IMR-90 (cell line): ENCODE measurements at regions not wholly inside any gene's neighbourhood (a gene's known extent, or its start where the extent isn't known, plus 50 kb on each side); places are given as distances from the start of the nearest gene placed in this dataset.

ENCODE experiments used
- ATAC-seq: fragments of 200-7000 bp; cut with Tn5 transposase; 2 replicates; pipeline ENCODE4 v1.9.1; 2020; ENCODE audit warnings: low read depth, mild to moderate bottlenecking, moderate library complexity
- BruUV-seq: library from RNA; stranded (reverse); fragments of 400-500 nt; replicated peaks from 2 replicates; lab custom pipeline; 2021; lab: Mats Ljungman, UMichigan
- CTCF ChIA-PET: fragments of 300-600 bp; formaldehyde crosslinking; extraction: SDS; loops from one replicate; lab custom pipeline; 2021; ENCODE audit warnings: antibody characterized with exemption; lab: Yijun Ruan, JAX
- POLR2A ChIA-PET: fragments of 300-600 bp; sonication (Branson Sonifier 250); formaldehyde crosslinking; loops from one replicate; lab custom pipeline; 2022; ENCODE audit warnings: antibody characterized with exemption; ENCODE audit not compliant: unreplicated experiment; lab: Charles Lee
- DNase-seq: peaks from one replicate; pipeline ENCODE4 v3.0.0; 2013
- H2AFZ ChIP-seq: replicated peaks from 2 replicates; pipeline ENCODE3; 2013; ENCODE audit warnings: low read length, mild to moderate bottlenecking; ENCODE audit not compliant: poor library complexity
- H2AK5ac ChIP-seq: 2 replicates; pipeline ENCODE4 v1.6.1; 2013; ENCODE audit warnings: low read depth, low read length, inconsistent platforms
- H2AK9ac ChIP-seq: replicated peaks from 2 replicates; pipeline ENCODE3; 2013; ENCODE audit warnings: mild to moderate bottlenecking, low read depth, low read length, moderate library complexity; ENCODE audit not compliant: poor library complexity
- H2BK120ac ChIP-seq: 2 replicates; pipeline ENCODE4 v1.6.1; 2013; ENCODE audit warnings: low read depth, low read length, inconsistent platforms
- H2BK15ac ChIP-seq: 3 replicates; pipeline ENCODE4 v1.6.1; 2013; ENCODE audit warnings: low read depth, low read length, inconsistent platforms
- H2BK20ac ChIP-seq: 2 replicates; pipeline ENCODE4 v1.6.1; 2013; ENCODE audit warnings: low read depth, mild to moderate bottlenecking, inconsistent platforms, low read length, moderate library complexity
- H2BK5ac ChIP-seq: 2 replicates; pipeline ENCODE4 v1.6.1; 2013; ENCODE audit warnings: mild to moderate bottlenecking, low read depth, low read length, inconsistent platforms; ENCODE audit not compliant: poor library complexity, severe bottlenecking
- H3K14ac ChIP-seq: replicated peaks from 2 replicates; pipeline ENCODE4 v1.6.1; 2013; ENCODE audit warnings: low read depth, low read length, inconsistent platforms
- H3K18ac ChIP-seq: 2 replicates; pipeline ENCODE4 v1.6.1; 2013; ENCODE audit warnings: low read depth, low read length, control low read depth
- H3K23ac ChIP-seq: 2 replicates; pipeline ENCODE4 v1.6.1; 2013; ENCODE audit warnings: low read depth, low read length, inconsistent platforms
- H3K27ac ChIP-seq: 2 replicates; pipeline ENCODE4 v1.5.1; 2013; ENCODE audit warnings: mild to moderate bottlenecking, control low read depth, low read length; ENCODE audit not compliant: insufficient read depth
- H3K27me3 ChIP-seq: 2 replicates; pipeline ENCODE4 v1.6.1; 2013; ENCODE audit warnings: low read length; ENCODE audit not compliant: control insufficient read depth, insufficient read depth
- H3K36me3 ChIP-seq: 2 replicates; pipeline ENCODE4 v1.6.1; 2013; ENCODE audit warnings: low read length, mixed read lengths; ENCODE audit not compliant: control insufficient read depth, insufficient read depth
- H3K4ac ChIP-seq: 2 replicates; pipeline ENCODE4 v1.6.1; 2013; ENCODE audit warnings: low read depth, low read length, inconsistent platforms
- H3K4me1 ChIP-seq: 2 replicates; pipeline ENCODE4 v1.6.1; 2013; ENCODE audit warnings: low read length, mixed read lengths; ENCODE audit not compliant: control insufficient read depth, insufficient read depth
- H3K4me2 ChIP-seq: 2 replicates; pipeline ENCODE4 v1.6.1; 2013; ENCODE audit warnings: low read depth, mild to moderate bottlenecking, control low read depth, low read length, moderate library complexity
- H3K4me3 ChIP-seq: 2 replicates; pipeline ENCODE4 v1.5.1; 2013; ENCODE audit warnings: low read depth, mild to moderate bottlenecking, control low read depth, low read length, moderate library complexity; ENCODE audit not compliant: insufficient read depth
- H3K56ac ChIP-seq: 2 replicates; pipeline ENCODE4 v1.6.1; 2013; ENCODE audit warnings: low read length, inconsistent platforms; ENCODE audit not compliant: insufficient read depth; ENCODE audit errors: extremely low read depth
- H3K79me1 ChIP-seq, 2 experiments: 2 replicates each; pipeline ENCODE4 v1.6.1; 2013; ENCODE audit warnings: low read length in 2 of 2, inconsistent platforms in 1 of 2, low read depth in 1 of 2
- H3K9ac ChIP-seq: 2 replicates; pipeline ENCODE4 v1.6.1; 2013; ENCODE audit warnings: low read depth, low read length, control low read depth
- H3K9me1 ChIP-seq: 2 replicates; pipeline ENCODE4 v1.6.1; 2013; ENCODE audit warnings: low read length, inconsistent platforms; ENCODE audit not compliant: insufficient read depth
- H3K9me3 ChIP-seq: 2 replicates; pipeline ENCODE4 v1.6.1; 2013; ENCODE audit warnings: low read length; ENCODE audit not compliant: control insufficient read depth, insufficient read depth
- H4K20me1 ChIP-seq: 2 replicates; pipeline ENCODE4 v1.6.1; 2013; ENCODE audit warnings: low read length, inconsistent platforms; ENCODE audit not compliant: insufficient read depth
- H4K5ac ChIP-seq: 2 replicates; pipeline ENCODE4 v1.6.1; 2013; ENCODE audit warnings: mild to moderate bottlenecking, low read depth, low read length, control low read depth
- H4K8ac ChIP-seq, 2 experiments: 2 replicates each; pipeline ENCODE4 v1.6.1; 2013; ENCODE audit warnings: low read depth in 2 of 2, low read length in 2 of 2, control low read depth in 1 of 2, inconsistent platforms in 1 of 2
- H4K91ac ChIP-seq: 2 replicates; pipeline ENCODE4 v1.6.1; 2013; ENCODE audit warnings: low read depth, low read length, inconsistent platforms; ENCODE audit not compliant: insufficient read depth
- BHLHE40 ChIP-seq: fragments of 150-350 bp; IDR thresholded peaks from 2 replicates; pipeline ENCODE4 v1.6.1; 2016; ENCODE audit warnings: mild to moderate bottlenecking, low read depth, low read length
- CEBPB ChIP-seq: IDR thresholded peaks from 2 replicates; pipeline ENCODE4 v1.6.1; 2012; ENCODE audit warnings: low read depth, low read length, improper control_type of control experiment
- CHD1 ChIP-seq: IDR thresholded peaks from 2 replicates; pipeline ENCODE4 v1.6.1; 2012; ENCODE audit warnings: low read depth, low read length, improper control_type of control experiment
- CTCF ChIP-seq: conservative IDR thresholded peaks from 2 replicates; pipeline ENCODE4 v1.5.1; 2012; ENCODE audit warnings: mild to moderate bottlenecking, low read depth, low read length, improper control_type of control experiment
- ELK1 ChIP-seq: fragments of 150-350 bp; IDR thresholded peaks from 2 replicates; pipeline ENCODE4 v1.6.1; 2016; ENCODE audit warnings: low read depth, mild to moderate bottlenecking, low read length, moderate library complexity, borderline replicate concordance
- MAFK ChIP-seq: IDR thresholded peaks from 2 replicates; pipeline ENCODE4 v1.6.1; 2012; ENCODE audit warnings: low read depth, low read length, improper control_type of control experiment
- MAZ ChIP-seq: IDR thresholded peaks from 2 replicates; pipeline ENCODE4 v1.6.1; 2012; ENCODE audit warnings: low read depth, mild to moderate bottlenecking, low read length, improper control_type of control experiment, moderate library complexity, borderline replicate concordance
- MXI1 ChIP-seq: IDR thresholded peaks from 2 replicates; pipeline ENCODE4 v1.6.1; 2012; ENCODE audit warnings: low read depth, mild to moderate bottlenecking, low read length, moderate library complexity, borderline replicate concordance
- NFE2L2 ChIP-seq: fragments of 150-350 bp; IDR thresholded peaks from 2 replicates; pipeline ENCODE4 v1.6.1; 2016; ENCODE audit warnings: low read depth, mild to moderate bottlenecking, low read length
- POLR2A ChIP-seq: IDR thresholded peaks from 2 replicates; pipeline ENCODE4 v1.6.1; 2012; ENCODE audit warnings: mild to moderate bottlenecking, low read depth, low read length
- RAD21 ChIP-seq: IDR thresholded peaks from 2 replicates; pipeline ENCODE4 v1.6.1; 2012; ENCODE audit warnings: low read length, improper control_type of control experiment
- RCOR1 ChIP-seq: IDR thresholded peaks from 2 replicates; pipeline ENCODE4 v1.6.1; 2012; ENCODE audit warnings: mild to moderate bottlenecking, low read length, improper control_type of control experiment; ENCODE audit not compliant: insufficient replicate concordance
- RFX5 ChIP-seq: IDR thresholded peaks from 2 replicates; pipeline ENCODE4 v1.8.0; 2012; ENCODE audit warnings: low read depth, mild to moderate bottlenecking, low read length, moderate library complexity
- WGBS, 2 experiments: methylation state at CpG; one replicate each; pipeline versions ENCODE4 v1.1.5 to v1.1.7; 2013; ENCODE audit warnings: missing lambda C conversion rate in 2 of 2; ENCODE audit not compliant: insufficient read length in 1 of 2; ENCODE audit errors: extremely low coverage in 2 of 2; 5-methylcytosine and 5-hydroxymethylcytosine counted together
- dilution Hi-C: fragments of 300-500 bp; cut with HindIII; formaldehyde crosslinking; loops from one replicate; pipeline ENCODE4 v1.14.3; 2018; ENCODE audit warnings: low sequenced_read_pairs; ENCODE audit not compliant: unreplicated experiment
- in situ Hi-C: fragments of 300-500 bp; cut with MboI; formaldehyde crosslinking; loops from 3 replicates; pipeline ENCODE4 v1.14.3; 2019; ENCODE audit warnings: low sequenced_read_pairs, inconsistent platforms, mixed read lengths
- intact Hi-C: fragments of 100-400 bp; cut with micrococcal nuclease; formaldehyde crosslinking; loops from 2 replicates; pipeline ENCODE4 v1.10.0; 2022

GRCh38 chr2:107312240-107312639, 426.3 kb upstream of the ST6GAL2 start:
- Histone ChIP-seq H3K18ac (no peak overlapping the region), H3K79me1 (no peaks in the 10 kb centered on the region), H2BK15ac (no peak overlapping the region), H3K27me3 (no peaks in the 10 kb centered on the region), H2BK5ac (no peak overlapping the region), H2BK20ac (no peak overlapping the region), H3K9ac (no peak overlapping the region), H2AK5ac (no peak overlapping the region), H4K8ac (no peak overlapping the region), H3K4me2 (no peak overlapping the region), H3K4me1 (no peaks in the 10 kb centered on the region), H4K5ac (no peak overlapping the region), H3K27ac (no peak overlapping the region), H3K4me3 (no peak overlapping the region), H2BK120ac (no peak overlapping the region), H3K36me3 (no peaks in the 10 kb centered on the region), H3K9me1 (no peaks in the 10 kb centered on the region), H4K91ac (no peak overlapping the region), H2AFZ (no peak overlapping the region), H3K4ac (no peak overlapping the region), H3K23ac (no peak overlapping the region), H3K9me3 (0 out of 2 replicates have a peak, but pooled peaks cover 2% of the 10 kb centered on the region), H4K20me1 (no peaks in the 10 kb centered on the region), H3K56ac (no peak overlapping the region), H2AK9ac (no peak overlapping the region), H3K14ac (no peak overlapping the region)
- dilution Hi-C loops = no loop called here
- WGBS, 2 experiments = no CpG with 5 or more reads among the region's 4 CpGs
- POLR2A ChIA-PET = no interaction called here
- TF ChIP-seq RCOR1 (no peak), CTCF (no peak), POLR2A (no peak), MXI1 (no peak), CEBPB (no peak), MAFK (no peak), ELK1 (no peak), CHD1 (no peak), NFE2L2 (no peak), BHLHE40 (no peak), RFX5 (no peak), RAD21 (no peak), MAZ (no peak)
- CTCF ChIA-PET = no interaction called here
- no TSS peak for BruUV-seq
- no peak for ATAC-seq
- in situ Hi-C loops = no loop called here
- DNase-seq = no peak
- intact Hi-C loops = no loop called here
